Tongue (tissue), 1 donor: ENCODE measurements at regions not wholly inside any gene's neighbourhood (a gene's known extent, or its start where the extent isn't known, plus 50 kb on each side); places are given as distances from the start of the nearest gene placed in this dataset.
"Not testable (repeated sequence)": the region's sequence is repeated elsewhere in the genome, so short reads cannot be mapped to it uniquely, and the experiment has no call there.

Source experiments
- DNase-seq: peaks from one replicate; pipeline ENCODE4 v3.0.0-alpha.2; 2015

DNA sequence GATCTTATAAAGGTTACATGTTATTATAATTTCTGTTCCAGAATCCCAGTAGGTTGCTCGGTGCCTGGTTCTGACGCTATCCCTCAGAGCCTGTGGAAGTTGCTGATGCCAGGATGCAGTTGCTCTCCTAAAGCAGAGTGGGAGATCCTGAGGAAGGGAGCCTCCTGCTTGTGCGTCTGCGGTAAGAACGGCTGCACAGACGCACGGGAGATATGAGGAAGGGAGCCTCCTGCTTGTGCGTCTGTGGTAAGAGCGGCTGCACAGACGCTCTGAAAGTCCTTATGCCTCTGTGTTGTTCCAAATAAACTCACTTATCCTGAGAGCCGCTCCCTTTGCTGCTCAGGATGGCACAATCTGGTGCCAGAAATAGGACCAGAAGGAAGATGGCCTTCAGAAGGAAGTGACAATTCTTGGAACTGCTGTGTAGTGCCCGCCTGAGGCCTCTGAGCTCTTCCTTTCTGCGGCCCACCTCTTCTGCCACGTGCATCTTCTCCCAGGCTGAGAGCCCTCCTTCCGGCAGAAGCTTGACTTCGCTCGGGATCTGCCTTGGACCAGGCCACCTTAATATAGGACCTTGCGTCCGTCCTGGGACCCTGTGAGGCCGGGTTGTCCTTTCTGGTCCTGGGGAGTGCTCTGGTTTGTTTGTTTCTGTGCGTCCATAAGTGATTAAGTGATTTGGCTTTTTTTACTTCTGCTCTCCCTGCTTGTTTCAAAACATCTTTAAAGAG, 89.5 kb downstream of the RTP5 start:
- DNase-seq = no peak

DNA sequence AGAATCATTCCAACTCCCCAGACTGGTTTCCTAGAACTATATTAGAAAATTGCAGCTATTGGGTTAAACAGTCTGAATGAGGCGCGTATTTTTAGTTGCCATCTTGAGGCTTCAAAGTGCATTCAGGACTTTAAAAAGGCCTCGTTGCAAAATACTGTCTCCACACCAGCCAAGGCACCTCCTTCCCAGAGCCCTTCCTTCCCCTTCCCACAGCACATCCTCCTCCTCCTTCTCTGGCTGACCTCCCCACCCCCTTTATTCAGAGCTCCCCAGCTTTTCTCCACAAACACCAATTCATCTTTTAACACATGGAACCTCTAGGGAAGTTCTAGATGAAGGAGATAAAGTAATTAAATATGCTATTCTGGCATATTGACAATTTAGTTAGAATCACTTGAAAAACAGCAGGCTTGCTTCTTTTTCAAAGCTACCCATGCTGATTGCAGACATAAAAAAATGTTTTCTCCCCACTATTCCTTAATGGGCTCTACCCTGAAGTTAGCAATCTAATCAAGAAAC, 90.3 kb downstream of the RTP5 start:
- DNase-seq = no peak

DNA sequence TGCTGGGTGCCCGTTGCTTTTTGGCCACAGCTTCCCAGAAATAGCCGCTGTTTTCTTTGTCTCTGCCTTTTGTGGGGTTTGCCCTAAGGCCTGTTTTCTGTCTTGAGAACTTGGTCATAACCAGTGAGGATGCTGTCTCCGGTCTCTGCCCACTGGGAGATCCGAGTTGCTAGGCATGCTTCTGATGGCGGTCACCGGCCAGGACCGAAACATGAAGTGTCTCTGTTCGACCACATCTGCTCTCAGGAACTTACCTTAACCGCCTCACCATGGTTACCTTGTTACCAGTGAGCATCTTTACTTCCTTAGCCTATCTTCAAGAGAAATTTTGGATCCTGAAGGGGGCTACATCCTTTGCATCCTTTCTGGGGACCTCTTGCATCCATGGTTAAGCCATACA, 91.9 kb downstream of the RTP5 start:
- DNase-seq = no peak

DNA sequence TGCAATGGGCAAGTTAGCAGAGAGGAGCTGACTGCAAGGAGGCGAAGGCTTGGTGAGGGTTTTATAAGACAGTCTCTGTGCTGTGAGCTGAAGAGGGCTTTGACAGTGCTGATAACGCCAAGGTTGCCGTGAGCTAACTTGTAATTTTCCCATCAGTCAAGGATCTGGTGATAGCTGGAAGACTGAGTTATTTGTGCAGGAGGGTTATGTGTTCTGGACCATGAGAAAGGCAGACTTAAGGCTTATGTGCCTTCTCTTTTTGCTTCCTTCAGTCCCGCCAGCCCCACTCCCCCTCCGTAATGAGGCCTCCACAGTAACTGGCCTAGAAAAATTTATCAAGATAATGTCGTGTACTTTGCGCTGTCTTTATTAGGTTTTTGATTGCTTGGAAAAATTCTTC, 94.6 kb downstream of the RTP5 start:
- no peak for DNase-seq

DNA sequence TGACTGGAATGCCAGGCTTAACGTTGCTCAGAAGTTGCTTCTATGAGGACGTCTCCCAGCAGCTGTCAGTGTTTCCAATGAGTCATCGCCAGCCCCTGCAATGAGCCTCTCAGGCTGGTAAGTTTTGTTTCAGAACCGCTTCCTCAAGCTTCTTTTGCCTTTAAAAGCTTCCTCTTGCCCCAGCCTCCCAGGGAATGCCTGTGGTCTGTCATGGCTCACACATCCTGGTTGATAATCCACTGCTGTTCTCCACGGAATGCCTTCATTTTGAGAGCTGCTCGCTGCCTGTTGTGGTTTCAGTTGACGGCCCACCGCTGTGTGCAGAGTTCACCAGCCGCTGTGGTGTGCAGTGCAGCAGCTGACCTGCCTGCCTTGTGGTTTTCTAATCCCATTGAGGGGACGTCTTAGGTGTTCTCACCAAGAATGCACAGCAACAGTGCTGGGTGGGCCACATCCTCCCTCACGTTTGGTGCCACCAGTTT, 96.4 kb downstream of the RTP5 start:
- peak; percentile 87 for DNase-seq

DNA sequence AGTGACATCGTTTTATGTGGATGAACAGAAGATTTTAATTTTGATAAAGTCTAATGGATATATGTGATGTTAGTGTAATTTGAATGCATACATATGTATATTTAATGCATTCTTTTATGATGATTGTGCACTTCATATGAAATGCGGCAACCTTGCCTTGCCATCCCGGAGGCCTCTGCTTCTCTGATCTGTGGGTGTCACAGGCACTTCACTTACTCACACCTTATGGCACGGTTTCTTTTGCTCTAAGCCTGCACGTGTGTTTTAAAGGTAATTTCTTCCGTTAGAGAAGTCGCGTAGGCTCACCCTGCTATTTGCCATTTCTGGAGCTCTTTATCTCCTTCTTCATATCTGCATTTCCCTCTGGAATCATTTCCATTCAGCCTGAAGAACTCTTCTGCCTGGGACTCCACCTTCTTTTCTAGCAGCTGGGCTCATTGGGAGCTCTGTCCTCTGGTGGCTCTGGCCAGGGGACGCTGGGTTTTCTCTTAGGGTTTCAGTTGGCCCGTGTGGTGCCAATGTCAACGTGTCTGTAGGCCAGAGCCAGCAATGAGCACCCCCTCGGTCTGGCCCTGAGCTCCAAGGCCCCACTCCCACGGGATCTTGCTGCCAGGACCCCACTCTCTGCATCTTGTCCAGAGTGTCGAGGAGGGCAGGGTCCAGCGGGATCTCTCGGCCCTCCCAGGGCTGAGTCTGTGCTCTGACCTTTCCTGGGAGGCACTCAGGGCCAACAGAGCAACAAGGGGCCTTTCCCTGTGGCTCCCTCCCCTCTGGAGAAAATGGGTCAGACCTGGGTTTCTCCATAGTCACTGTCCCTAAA, 97.3 kb downstream of the RTP5 start:
- no peak for DNase-seq

DNA sequence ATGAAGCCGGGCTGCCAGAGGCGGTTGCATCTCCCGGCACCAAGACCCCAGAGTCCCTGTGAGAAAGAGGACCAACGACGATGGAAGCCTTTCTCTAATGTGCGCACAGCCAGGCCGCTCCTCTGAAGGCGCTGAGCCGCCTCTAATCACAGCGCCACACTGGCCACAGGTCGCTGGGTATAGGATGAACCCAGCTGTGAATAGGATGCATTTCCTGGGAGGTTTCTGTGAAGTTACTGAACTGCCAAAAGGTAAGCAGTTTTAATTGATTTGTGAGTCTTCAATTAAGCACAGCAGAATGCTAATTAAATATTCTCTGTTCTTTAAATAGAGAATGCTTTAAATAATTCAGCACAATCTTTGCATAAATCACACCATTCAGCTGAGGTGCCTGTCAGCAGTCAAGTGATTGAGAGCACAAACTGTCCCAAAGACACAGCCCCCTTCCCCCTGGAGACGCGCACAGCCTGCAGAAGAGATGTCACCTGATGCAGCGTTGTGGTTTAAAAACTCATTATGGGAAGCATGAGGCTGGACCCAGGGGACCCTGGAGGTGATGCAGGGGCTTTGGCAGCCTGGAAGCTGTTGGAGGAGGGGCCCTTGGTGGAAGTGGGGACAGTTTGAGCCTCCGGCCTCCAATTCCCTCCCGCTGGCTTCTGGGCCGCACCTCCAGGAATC, 98.1 kb downstream of the RTP5 start:
- DNase-seq = no peak

DNA sequence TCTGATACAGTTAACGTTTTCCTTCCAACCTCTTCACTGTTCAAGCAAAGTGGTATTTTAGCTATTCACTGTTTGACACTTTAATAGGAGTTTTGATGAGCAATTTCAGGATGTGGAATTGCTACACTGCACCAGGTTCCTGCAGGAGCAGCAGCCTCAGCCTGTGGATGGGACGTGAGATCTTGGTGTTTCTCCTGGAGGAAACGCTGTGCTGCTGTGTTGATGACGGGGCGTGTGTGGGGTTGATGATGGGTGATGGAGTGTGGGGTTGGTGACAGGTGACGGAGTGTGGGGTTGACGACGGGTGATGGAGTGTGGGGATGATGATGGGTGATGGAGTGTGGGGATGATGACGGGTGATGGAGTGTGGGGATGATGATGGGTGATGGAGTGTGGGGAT, 98.9 kb downstream of the RTP5 start:
- DNase-seq = no peak

DNA sequence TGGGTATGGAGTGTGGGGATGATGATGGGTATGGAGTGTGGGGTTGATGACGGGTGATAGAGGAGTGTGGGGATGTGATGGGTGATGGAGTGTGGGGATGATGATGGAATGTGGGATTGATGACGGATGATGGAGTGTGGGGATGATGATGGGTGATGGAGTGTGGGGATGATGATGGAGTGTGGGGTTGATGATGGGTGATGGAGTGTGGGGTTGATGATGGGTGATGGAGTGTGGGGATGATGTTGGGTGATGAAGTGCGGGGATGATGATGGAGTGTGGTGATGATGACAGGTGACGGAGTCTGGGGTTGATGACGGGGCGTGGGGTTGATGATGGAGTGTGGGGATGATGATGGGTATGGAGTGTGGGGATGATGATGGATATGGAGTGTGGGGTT, 99.7 kb downstream of the RTP5 start:
- not testable (repeated sequence) for DNase-seq

DNA sequence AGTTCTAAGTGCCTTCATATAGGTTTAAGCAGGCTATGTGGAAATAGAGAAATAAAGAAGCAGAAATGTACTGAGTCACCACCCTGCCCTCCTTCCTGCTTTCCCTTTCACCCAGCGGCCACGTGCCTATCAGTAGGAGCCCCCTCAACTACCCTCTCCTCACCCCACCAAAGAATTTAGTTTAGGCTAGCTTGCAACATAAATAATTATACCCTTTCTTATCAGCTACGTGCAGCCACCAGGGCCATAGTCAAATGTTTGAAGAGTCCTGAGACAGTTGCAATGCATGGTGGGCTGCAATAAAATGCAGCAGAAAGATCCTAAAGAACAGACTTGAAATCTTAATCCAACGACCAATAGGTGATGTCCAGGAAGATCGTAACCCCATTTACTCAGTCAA, 101.2 kb downstream of the RTP5 start:
- no peak for DNase-seq

DNA sequence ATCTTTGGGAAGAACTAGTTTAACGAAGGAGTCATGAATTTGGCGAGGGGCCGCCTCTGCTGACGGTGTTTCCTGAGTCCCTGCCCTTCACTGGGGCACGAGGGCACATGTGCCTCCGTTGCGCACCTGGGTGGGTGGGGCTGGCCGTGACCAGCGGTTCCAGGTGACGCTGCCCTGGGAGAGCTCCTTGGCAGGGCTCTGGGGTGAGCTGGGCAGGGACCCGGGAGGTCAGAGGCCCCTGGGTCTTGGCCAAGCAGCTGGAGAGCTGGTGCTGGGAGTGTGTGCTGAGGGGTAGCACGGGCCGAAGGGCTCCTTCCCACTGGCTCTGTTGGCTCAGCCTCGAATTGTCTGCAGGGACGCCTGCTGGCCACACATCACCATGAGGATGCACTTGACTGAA, 104.6 kb downstream of the RTP5 start:
- no peak for DNase-seq

DNA sequence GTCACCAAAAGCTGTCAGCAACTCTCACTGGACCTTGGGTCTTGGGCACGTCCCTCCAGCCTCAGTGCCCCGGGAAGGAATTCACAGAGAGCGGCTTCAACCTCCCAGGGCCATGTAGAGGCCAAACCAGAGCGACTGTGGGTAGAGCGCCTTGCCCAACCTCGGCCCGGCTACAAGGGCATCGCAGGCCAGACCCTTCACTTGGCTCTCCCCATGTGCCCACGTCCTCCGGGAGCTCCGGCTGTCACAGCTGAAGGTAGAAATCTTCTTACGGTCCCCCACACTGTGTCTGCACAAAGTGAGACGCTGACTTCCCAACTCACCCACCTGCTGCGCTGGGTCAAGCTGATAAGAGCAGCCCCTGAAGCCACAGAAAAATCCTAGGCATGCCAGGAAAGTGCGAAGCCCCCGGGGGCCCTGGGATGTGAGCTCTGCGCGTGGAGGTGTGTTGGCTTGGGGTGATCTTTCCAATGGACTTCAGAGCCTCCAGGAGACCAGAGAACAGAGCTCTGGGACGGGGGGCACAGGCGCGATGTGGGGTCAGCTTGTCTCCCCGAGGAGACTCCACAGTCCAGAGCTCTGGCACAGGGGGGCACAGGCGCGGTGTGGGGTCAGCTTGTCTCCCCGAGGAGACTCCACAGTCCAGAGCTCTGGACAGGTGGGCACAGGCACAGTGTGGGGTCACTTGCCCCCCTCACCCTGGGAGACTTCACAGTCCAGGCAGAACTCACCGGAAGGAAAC, 105.5 kb downstream of the RTP5 start:
- no peak for DNase-seq

DNA sequence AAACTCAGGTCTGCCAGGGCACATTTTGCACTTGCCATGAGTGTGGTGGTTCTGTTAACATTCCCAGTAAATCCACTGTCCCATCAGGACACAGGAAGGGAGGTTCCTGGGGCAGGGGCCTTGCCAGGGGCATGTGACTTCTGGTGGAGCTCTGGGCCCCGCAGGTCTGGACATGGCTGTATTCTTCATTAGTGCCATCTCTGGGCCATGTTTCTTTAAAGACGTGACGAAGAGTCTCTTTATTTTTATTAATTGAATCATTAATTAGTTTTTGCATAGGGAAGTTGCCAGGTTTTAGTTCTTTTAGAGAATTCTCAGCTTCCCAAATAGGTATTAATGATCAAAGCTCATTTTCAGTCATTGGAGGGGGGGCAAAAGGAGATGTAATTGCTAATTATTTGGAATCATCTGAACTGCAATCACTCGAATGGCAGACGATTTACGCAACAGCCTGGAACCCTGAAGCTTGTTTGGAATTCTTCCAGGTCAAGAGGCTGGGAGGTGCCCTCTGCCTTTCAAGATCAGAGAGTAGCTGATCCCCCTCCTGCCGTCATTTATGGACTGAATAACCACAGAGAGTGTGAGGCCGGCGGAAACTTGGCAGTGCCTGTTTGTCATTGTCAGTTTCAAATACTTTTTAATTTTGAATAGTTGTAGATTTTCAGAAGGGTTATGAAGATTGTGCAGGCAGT, 106.2 kb downstream of the RTP5 start:
- DNase-seq = no peak

DNA sequence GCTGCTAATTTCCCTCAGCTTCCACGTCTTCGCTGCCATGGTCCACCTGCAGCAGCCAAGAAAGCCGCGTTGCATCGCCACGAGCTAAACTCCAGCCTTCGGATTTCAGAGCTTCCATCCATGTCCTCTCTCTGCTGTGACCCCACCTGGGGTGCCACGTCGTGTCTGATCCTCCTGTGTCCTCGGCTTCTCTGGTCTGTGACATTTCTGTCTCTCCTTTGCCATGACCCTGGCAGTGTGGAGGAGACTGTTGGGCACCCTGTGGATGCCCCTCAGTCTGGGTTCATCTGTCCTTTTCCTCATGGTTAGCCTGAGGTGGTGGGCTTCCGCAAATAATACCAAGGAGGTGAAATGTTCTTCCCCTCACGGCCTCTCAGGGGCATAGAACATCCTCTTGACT, 106.8 kb downstream of the RTP5 start:
- DNase-seq = no peak

DNA sequence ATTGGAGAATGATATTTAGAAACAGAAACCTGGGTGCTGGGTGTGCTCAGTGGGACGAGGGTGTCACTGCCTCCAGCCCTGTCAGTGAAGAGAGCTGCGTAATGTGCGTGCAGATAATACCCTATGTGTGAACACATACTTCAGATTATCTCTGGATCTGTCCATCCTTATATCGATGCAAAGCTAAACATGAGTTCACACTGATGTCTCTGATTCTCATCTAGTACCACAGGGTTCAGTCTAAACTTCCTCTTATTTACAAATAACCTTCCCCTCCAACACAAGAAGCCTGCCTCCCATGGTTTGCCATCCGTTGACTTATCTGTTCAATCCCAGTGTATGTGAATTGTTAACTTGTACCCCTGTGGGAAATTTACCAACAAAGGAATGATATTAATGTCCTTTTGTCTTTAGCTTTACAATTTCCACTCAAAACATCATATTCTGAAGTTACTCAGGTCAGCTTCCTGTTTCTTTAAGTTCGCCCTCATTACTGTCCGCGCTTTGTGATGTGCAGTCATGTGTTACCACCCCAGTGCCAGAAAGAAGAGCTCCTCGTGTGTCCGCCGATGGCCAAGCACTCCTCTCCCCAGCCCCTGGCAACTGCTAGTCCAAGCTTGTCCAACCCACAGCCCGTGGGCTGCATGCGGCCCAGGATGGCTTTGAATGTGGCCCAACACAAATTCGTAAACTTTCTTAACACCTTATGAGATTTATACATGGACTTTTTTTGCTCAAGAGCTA, 108.2 kb downstream of the RTP5 start:
- no peak for DNase-seq

DNA sequence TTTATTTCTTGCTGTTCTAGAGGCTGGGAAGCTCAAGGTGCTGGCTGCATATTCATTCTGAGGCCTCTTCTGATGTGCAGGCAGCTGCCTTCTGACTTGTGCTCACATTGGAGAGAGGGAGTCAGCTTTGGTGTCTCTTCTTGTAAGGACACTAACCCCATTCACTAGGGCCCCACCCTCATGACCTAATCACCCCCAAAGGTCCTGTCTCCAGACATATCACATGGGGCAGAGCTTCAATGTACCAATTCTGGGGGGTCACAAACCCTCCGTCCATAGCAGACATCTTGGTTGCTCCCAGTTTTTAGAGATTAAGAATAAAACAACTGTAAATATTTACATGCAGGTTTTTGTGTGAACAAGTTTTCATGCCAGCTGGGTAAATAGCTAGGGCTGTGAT, 109.1 kb downstream of the RTP5 start:
- no peak for DNase-seq

DNA sequence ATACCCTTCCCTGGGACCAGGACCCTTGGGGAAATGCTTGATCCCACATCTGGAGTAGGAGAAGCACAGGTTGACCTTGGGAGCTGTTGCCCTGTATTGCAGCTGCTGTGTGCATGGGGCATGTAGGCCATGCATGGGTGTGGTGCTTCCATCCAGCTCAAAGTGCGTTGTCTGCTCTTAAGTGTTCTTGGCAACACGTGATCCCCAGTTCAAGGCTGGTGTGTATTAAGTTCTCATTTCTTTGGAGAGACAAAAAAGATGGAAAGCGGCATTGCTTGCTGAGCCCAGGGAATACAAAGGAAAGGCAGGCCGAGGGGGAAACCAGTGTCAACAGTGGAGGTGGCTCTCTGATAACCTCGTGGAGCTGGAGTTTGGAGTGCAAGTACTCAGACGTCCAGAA, 110.7 kb downstream of the RTP5 start:
- DNase-seq = no peak

DNA sequence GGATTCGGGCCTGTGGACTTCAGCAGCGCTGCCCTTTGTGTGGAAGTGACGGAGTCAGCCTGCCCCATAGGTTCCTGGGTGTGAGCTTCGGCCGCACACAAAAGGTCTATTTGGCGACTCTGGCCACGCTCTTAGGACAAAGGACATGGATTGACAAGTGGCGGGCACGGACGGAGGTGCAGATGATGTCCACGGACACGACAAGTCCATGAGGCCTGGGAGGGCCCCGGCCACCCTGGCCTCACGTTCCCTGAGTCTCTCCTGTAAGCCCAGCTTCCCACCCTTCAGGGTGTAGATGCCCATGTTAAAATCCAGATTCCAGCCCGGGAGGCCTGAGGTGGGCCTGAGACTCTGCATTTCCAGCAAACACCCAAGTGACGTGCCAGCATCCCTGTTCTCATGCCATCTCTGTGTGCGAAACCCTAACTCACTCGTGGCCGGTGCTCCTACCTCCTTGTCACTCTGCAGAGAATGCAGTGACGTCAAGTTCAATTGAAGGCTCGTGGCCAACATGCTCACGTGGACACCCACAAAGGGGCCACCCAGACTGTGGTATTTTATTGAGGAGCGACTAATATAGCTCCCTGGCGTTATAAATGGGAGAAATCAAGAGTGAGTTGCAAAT, 111.7 kb downstream of the RTP5 start:
- DNase-seq = no peak

DNA sequence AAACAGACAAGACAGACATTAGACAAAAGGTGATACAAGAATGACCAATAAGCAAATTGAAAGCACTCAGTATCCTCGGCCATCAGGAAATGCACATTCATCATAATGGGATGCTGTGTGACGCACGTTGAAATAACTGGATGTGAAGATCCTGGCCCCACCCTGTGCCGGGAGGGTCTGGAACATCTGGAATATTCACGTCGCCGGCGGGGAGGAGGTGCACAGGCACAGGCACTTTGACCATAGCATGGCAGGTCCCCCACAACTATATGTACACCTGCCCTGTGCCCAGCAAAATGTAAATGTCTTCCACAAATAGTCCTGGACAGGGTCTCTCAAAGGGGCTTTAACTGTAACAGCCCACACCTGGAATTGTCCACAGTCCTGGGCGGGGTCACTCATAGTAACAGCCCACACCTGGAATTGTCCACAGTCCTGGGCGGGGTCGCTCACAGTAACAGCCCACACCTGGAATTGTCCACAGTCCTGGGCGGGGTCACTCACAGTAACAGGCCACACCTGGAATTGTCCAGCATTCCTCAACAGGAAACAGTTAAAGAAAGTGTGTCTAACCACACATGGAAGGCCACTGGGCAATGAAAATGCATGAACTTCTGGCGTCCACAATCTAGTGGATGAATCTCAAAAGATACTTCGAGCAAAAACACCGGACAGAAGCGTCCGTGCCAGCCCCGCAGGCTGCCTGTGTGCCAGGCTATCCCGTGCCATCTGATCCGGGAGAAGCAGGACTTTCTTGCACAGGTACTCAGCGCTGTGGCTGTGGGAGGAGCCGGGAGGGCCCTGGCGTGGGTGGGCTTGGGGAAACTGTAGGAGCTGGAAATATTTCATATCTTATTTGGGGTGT, 113.4 kb downstream of the RTP5 start:
- no peak for DNase-seq
